ENCODE measurements at regions not wholly inside any gene's neighbourhood (a gene's known extent, or its start where the extent isn't known, plus 50 kb on each side); places are given as distances from the start of the nearest gene placed in this dataset.

- no peaks in the 10 kb centered on the region for H3K9me3 ChIP-seq (ENCODE audit: control insufficient read depth in 2 of 3, insufficient read depth in 1 of 3, low read length in 3 of 3)
- no peak overlapping the region for H3K4me3 ChIP-seq (ENCODE audit: low read length in 3 of 3)
- no peaks in the 10 kb centered on the region for H3K4me1 ChIP-seq (ENCODE audit: control insufficient read depth in 2 of 3, insufficient read depth in 2 of 3, low read depth in 1 of 3, low read length in 3 of 3)
- H3K27ac ChIP-seq (ENCODE audit: low read depth in 2 of 2, low read length in 2 of 2): no peak overlapping the region
- intact Hi-C loops (cut with DNase I): no loop called here
- H3K36me3 ChIP-seq (ENCODE audit: control insufficient read depth in 2 of 3, insufficient read depth in 3 of 3, low read length in 3 of 3): no peaks in the 10 kb centered on the region
- TF ChIP-seq CTCF (IDR thresholded peaks at IDR 0.05; ENCODE audit: borderline replicate concordance, extremely low read depth, insufficient read depth): no peak
- DNase-seq: peak in 1 of 5 donors; percentile 34
- no peaks in the 10 kb centered on the region for H3K27me3 ChIP-seq (ENCODE audit: control insufficient read depth, insufficient read depth, low read length)
- H3K9ac ChIP-seq (ENCODE audit: low read length in 3 of 3): no peak overlapping the region
- FAIRE-seq: no peak
These were observed 169.7 kb upstream of the TBC1D5 start for GRCh38 chr3:17911986-17912760.

DNA sequence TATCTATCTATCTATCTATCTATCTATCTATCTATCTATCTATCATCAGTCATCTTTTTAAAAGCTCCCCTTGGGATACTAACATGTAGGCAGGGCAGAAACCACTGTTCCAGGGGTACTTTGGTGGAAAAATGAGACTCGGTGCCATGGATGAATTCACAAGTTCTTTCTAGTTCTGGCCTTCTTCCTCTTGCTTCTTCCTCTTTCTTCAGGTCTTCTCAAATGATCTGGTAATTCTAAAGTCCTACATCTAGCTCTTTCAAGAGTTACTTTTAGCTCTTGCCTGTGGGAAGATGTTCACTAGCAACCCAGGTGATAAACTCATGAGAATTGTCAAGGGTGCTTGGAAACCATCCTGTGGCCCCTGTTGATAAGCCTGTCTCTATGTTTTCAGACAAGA is 168.5 kb upstream of the TBC1D5 start:
- Histone ChIP-seq H3K27me3 (ENCODE audit: control insufficient read depth, insufficient read depth, low read length) (no peaks in the 10 kb centered on the region), H3K4me3 (ENCODE audit: low read length in 3 of 3) (no peak overlapping the region), H3K36me3 (ENCODE audit: control insufficient read depth in 2 of 3, insufficient read depth in 3 of 3, low read length in 3 of 3) (no peaks in the 10 kb centered on the region), H3K9ac (ENCODE audit: low read length in 3 of 3) (no peak overlapping the region), H3K27ac (ENCODE audit: low read depth in 2 of 2, low read length in 2 of 2) (no peak overlapping the region), H3K9me3 (ENCODE audit: control insufficient read depth in 2 of 3, insufficient read depth in 1 of 3, low read length in 3 of 3) (no peaks in the 10 kb centered on the region), H3K4me1 (ENCODE audit: control insufficient read depth in 2 of 3, insufficient read depth in 2 of 3, low read depth in 1 of 3, low read length in 3 of 3) (no peaks in the 10 kb centered on the region)
- no peak for TF ChIP-seq CTCF (IDR thresholded peaks at IDR 0.05; ENCODE audit: borderline replicate concordance, extremely low read depth, insufficient read depth)
- DNase-seq (no peak), FAIRE-seq (no peak)
- intact Hi-C loops (cut with DNase I): no loop called here

- no peak overlapping the region for H3K9ac ChIP-seq (ENCODE audit: low read length in 3 of 3)
- no peak for TF ChIP-seq CTCF (IDR thresholded peaks at IDR 0.05; ENCODE audit: borderline replicate concordance, extremely low read depth, insufficient read depth)
- H3K4me3 ChIP-seq (ENCODE audit: low read length in 3 of 3): no peak overlapping the region
- DNase-seq (no peak), FAIRE-seq (no peak)
- no peaks in the 10 kb centered on the region for H3K9me3 ChIP-seq (ENCODE audit: control insufficient read depth in 2 of 3, insufficient read depth in 1 of 3, low read length in 3 of 3)
- no peak overlapping the region for H3K27ac ChIP-seq (ENCODE audit: low read depth in 2 of 2, low read length in 2 of 2)
- H3K36me3 ChIP-seq (ENCODE audit: control insufficient read depth in 2 of 3, insufficient read depth in 3 of 3, low read length in 3 of 3): no peaks in the 10 kb centered on the region
- no peaks in the 10 kb centered on the region for H3K27me3 ChIP-seq (ENCODE audit: control insufficient read depth, insufficient read depth, low read length)
- intact Hi-C loops (cut with DNase I): no loop called here
- no peaks in the 10 kb centered on the region for H3K4me1 ChIP-seq (ENCODE audit: control insufficient read depth in 2 of 3, insufficient read depth in 2 of 3, low read depth in 1 of 3, low read length in 3 of 3)
These were observed 167.3 kb upstream of the TBC1D5 start for GRCh38 chr3:17909714-17910113.

Measured in kidney (tissue), 13 donors.